IMR-90 (cell line): ENCODE measurements at regions not wholly inside any gene's neighbourhood (a gene's known extent, or its start where the extent isn't known, plus 50 kb on each side); places are given as distances from the start of the nearest gene placed in this dataset.

Experiments used
- ATAC-seq: fragments of 200-7000 bp; cut with Tn5 transposase; 2 replicates; pipeline ENCODE4 v1.9.1; 2020; ENCODE audit warnings: low read depth, mild to moderate bottlenecking, moderate library complexity
- BruUV-seq: library from RNA; stranded (reverse); fragments of 400-500 nt; replicated peaks from 2 replicates; lab custom pipeline; 2021; lab: Mats Ljungman, UMichigan
- CTCF ChIA-PET: fragments of 300-600 bp; formaldehyde crosslinking; extraction: SDS; loops from one replicate; lab custom pipeline; 2021; ENCODE audit warnings: antibody characterized with exemption; lab: Yijun Ruan, JAX
- POLR2A ChIA-PET: fragments of 300-600 bp; sonication (Branson Sonifier 250); formaldehyde crosslinking; loops from one replicate; lab custom pipeline; 2022; ENCODE audit warnings: antibody characterized with exemption; ENCODE audit not compliant: unreplicated experiment; lab: Charles Lee
- DNase-seq: peaks from one replicate; pipeline ENCODE4 v3.0.0; 2013
- H2AFZ ChIP-seq: replicated peaks from 2 replicates; pipeline ENCODE3; 2013; ENCODE audit warnings: low read length, mild to moderate bottlenecking; ENCODE audit not compliant: poor library complexity
- H2AK5ac ChIP-seq: 2 replicates; pipeline ENCODE4 v1.6.1; 2013; ENCODE audit warnings: low read depth, low read length, inconsistent platforms
- H2AK9ac ChIP-seq: replicated peaks from 2 replicates; pipeline ENCODE3; 2013; ENCODE audit warnings: mild to moderate bottlenecking, low read depth, low read length, moderate library complexity; ENCODE audit not compliant: poor library complexity
- H2BK120ac ChIP-seq: 2 replicates; pipeline ENCODE4 v1.6.1; 2013; ENCODE audit warnings: low read depth, low read length, inconsistent platforms
- H2BK15ac ChIP-seq: 3 replicates; pipeline ENCODE4 v1.6.1; 2013; ENCODE audit warnings: low read depth, low read length, inconsistent platforms
- H2BK20ac ChIP-seq: 2 replicates; pipeline ENCODE4 v1.6.1; 2013; ENCODE audit warnings: low read depth, mild to moderate bottlenecking, inconsistent platforms, low read length, moderate library complexity
- H2BK5ac ChIP-seq: 2 replicates; pipeline ENCODE4 v1.6.1; 2013; ENCODE audit warnings: mild to moderate bottlenecking, low read depth, low read length, inconsistent platforms; ENCODE audit not compliant: poor library complexity, severe bottlenecking
- H3K14ac ChIP-seq: replicated peaks from 2 replicates; pipeline ENCODE4 v1.6.1; 2013; ENCODE audit warnings: low read depth, low read length, inconsistent platforms
- H3K18ac ChIP-seq: 2 replicates; pipeline ENCODE4 v1.6.1; 2013; ENCODE audit warnings: low read depth, low read length, control low read depth
- H3K23ac ChIP-seq: 2 replicates; pipeline ENCODE4 v1.6.1; 2013; ENCODE audit warnings: low read depth, low read length, inconsistent platforms
- H3K27ac ChIP-seq: 2 replicates; pipeline ENCODE4 v1.5.1; 2013; ENCODE audit warnings: mild to moderate bottlenecking, control low read depth, low read length; ENCODE audit not compliant: insufficient read depth
- H3K27me3 ChIP-seq: 2 replicates; pipeline ENCODE4 v1.6.1; 2013; ENCODE audit warnings: low read length; ENCODE audit not compliant: control insufficient read depth, insufficient read depth
- H3K36me3 ChIP-seq: 2 replicates; pipeline ENCODE4 v1.6.1; 2013; ENCODE audit warnings: low read length, mixed read lengths; ENCODE audit not compliant: control insufficient read depth, insufficient read depth
- H3K4ac ChIP-seq: 2 replicates; pipeline ENCODE4 v1.6.1; 2013; ENCODE audit warnings: low read depth, low read length, inconsistent platforms
- H3K4me1 ChIP-seq: 2 replicates; pipeline ENCODE4 v1.6.1; 2013; ENCODE audit warnings: low read length, mixed read lengths; ENCODE audit not compliant: control insufficient read depth, insufficient read depth
- H3K4me2 ChIP-seq: 2 replicates; pipeline ENCODE4 v1.6.1; 2013; ENCODE audit warnings: low read depth, mild to moderate bottlenecking, control low read depth, low read length, moderate library complexity
- H3K4me3 ChIP-seq: 2 replicates; pipeline ENCODE4 v1.5.1; 2013; ENCODE audit warnings: low read depth, mild to moderate bottlenecking, control low read depth, low read length, moderate library complexity; ENCODE audit not compliant: insufficient read depth
- H3K56ac ChIP-seq: 2 replicates; pipeline ENCODE4 v1.6.1; 2013; ENCODE audit warnings: low read length, inconsistent platforms; ENCODE audit not compliant: insufficient read depth; ENCODE audit errors: extremely low read depth
- H3K79me1 ChIP-seq, 2 experiments: 2 replicates each; pipeline ENCODE4 v1.6.1; 2013; ENCODE audit warnings: low read length in 2 of 2, inconsistent platforms in 1 of 2, low read depth in 1 of 2
- H3K9ac ChIP-seq: 2 replicates; pipeline ENCODE4 v1.6.1; 2013; ENCODE audit warnings: low read depth, low read length, control low read depth
- H3K9me1 ChIP-seq: 2 replicates; pipeline ENCODE4 v1.6.1; 2013; ENCODE audit warnings: low read length, inconsistent platforms; ENCODE audit not compliant: insufficient read depth
- H3K9me3 ChIP-seq: 2 replicates; pipeline ENCODE4 v1.6.1; 2013; ENCODE audit warnings: low read length; ENCODE audit not compliant: control insufficient read depth, insufficient read depth
- H4K20me1 ChIP-seq: 2 replicates; pipeline ENCODE4 v1.6.1; 2013; ENCODE audit warnings: low read length, inconsistent platforms; ENCODE audit not compliant: insufficient read depth
- H4K5ac ChIP-seq: 2 replicates; pipeline ENCODE4 v1.6.1; 2013; ENCODE audit warnings: mild to moderate bottlenecking, low read depth, low read length, control low read depth
- H4K8ac ChIP-seq, 2 experiments: 2 replicates each; pipeline ENCODE4 v1.6.1; 2013; ENCODE audit warnings: low read depth in 2 of 2, low read length in 2 of 2, control low read depth in 1 of 2, inconsistent platforms in 1 of 2
- H4K91ac ChIP-seq: 2 replicates; pipeline ENCODE4 v1.6.1; 2013; ENCODE audit warnings: low read depth, low read length, inconsistent platforms; ENCODE audit not compliant: insufficient read depth
- CEBPB ChIP-seq: IDR thresholded peaks from 2 replicates; pipeline ENCODE4 v1.6.1; 2012; ENCODE audit warnings: low read depth, low read length, improper control_type of control experiment
- MAZ ChIP-seq: IDR thresholded peaks from 2 replicates; pipeline ENCODE4 v1.6.1; 2012; ENCODE audit warnings: low read depth, mild to moderate bottlenecking, low read length, improper control_type of control experiment, moderate library complexity, borderline replicate concordance
- MXI1 ChIP-seq: IDR thresholded peaks from 2 replicates; pipeline ENCODE4 v1.6.1; 2012; ENCODE audit warnings: low read depth, mild to moderate bottlenecking, low read length, moderate library complexity, borderline replicate concordance
- NFE2L2 ChIP-seq: fragments of 150-350 bp; IDR thresholded peaks from 2 replicates; pipeline ENCODE4 v1.6.1; 2016; ENCODE audit warnings: low read depth, mild to moderate bottlenecking, low read length
- RCOR1 ChIP-seq: IDR thresholded peaks from 2 replicates; pipeline ENCODE4 v1.6.1; 2012; ENCODE audit warnings: mild to moderate bottlenecking, low read length, improper control_type of control experiment; ENCODE audit not compliant: insufficient replicate concordance
- SMC3 ChIP-seq: fragments of 150-350 bp; IDR thresholded peaks from 2 replicates; pipeline ENCODE4 v1.6.1; 2016; ENCODE audit warnings: low read depth, mild to moderate bottlenecking, antibody characterized with exemption, low read length, moderate library complexity
- WGBS, 2 experiments: methylation state at CpG; one replicate each; pipeline versions ENCODE4 v1.1.5 to v1.1.7; 2013; ENCODE audit warnings: missing lambda C conversion rate in 2 of 2; ENCODE audit not compliant: insufficient read length in 1 of 2; ENCODE audit errors: extremely low coverage in 2 of 2; 5-methylcytosine and 5-hydroxymethylcytosine counted together
- dilution Hi-C: fragments of 300-500 bp; cut with HindIII; formaldehyde crosslinking; loops from one replicate; pipeline ENCODE4 v1.14.3; 2018; ENCODE audit warnings: low sequenced_read_pairs; ENCODE audit not compliant: unreplicated experiment
- in situ Hi-C: fragments of 300-500 bp; cut with MboI; formaldehyde crosslinking; loops from 3 replicates; pipeline ENCODE4 v1.14.3; 2019; ENCODE audit warnings: low sequenced_read_pairs, inconsistent platforms, mixed read lengths
- intact Hi-C: fragments of 100-400 bp; cut with micrococcal nuclease; formaldehyde crosslinking; loops from 2 replicates; pipeline ENCODE4 v1.10.0; 2022
- TF ChIP-seq, protein P1 (sequence below): fragments of 150-350 bp; IDR thresholded peaks from 2 replicates; pipeline ENCODE4 v1.6.1; 2016; ENCODE audit warnings: low read depth, mild to moderate bottlenecking, low read length, moderate library complexity, borderline replicate concordance

DNA sequence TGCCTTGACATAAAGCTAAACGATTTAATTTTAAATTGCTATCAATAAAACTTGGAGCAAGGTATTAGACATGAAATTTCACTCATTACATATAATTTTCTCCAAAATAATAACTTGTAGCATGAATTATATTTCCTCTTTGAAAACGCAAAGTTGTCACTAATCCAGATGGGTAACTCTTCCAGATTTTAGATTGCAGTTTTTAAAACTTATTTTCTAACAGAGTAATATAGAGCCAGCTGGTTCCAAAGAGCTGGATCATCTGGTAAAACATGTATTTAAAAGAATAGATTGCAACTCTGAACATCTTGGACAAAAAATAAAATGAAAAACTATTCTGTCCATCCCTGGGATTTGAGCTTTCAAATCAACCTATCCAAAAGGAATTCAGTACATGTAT lies 238.2 kb upstream of the INTU start:
- dilution Hi-C loops (no loop called here), in situ Hi-C loops (loop anchor here (25.0 kb wide), 1 partner anchor 1632 kb away; no protein-coding TSS in a partner anchor), intact Hi-C loops (no loop called here)
- no peak overlapping the region for H3K4me2 ChIP-seq
- CTCF ChIA-PET, result no interaction called here
- no peak overlapping the region for H2AK5ac ChIP-seq
- H3K4me3 ChIP-seq, result no peak overlapping the region
- no peak overlapping the region for H4K91ac ChIP-seq
- no peaks in the 10 kb centered on the region for H3K4me1 ChIP-seq
- no TSS peak for BruUV-seq
- POLR2A ChIA-PET, result no interaction called here
- no peak overlapping the region for H2AFZ ChIP-seq
- no peak overlapping the region for H3K27ac ChIP-seq
- no peaks in the 10 kb centered on the region for H4K20me1 ChIP-seq
- ATAC-seq (no peak), DNase-seq (no peak)
- TF ChIP-seq CEBPB, result no peak
- TF ChIP-seq MXI1, result no peak
- TF ChIP-seq MAZ, result no peak
- no peak for TF ChIP-seq RCOR1
- TF ChIP-seq SMC3, result no peak
- TF ChIP-seq NFE2L2, result no peak
- TF ChIP-seq, protein P1, sequence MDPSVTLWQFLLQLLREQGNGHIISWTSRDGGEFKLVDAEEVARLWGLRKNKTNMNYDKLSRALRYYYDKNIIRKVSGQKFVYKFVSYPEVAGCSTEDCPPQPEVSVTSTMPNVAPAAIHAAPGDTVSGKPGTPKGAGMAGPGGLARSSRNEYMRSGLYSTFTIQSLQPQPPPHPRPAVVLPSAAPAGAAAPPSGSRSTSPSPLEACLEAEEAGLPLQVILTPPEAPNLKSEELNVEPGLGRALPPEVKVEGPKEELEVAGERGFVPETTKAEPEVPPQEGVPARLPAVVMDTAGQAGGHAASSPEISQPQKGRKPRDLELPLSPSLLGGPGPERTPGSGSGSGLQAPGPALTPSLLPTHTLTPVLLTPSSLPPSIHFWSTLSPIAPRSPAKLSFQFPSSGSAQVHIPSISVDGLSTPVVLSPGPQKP, result no peak
- H2BK5ac ChIP-seq, result no peak overlapping the region
- no peaks in the 10 kb centered on the region for H3K79me1 ChIP-seq
- no peaks in the 10 kb centered on the region for H3K36me3 ChIP-seq
- H3K9me1 ChIP-seq, result no peaks in the 10 kb centered on the region
- no peak overlapping the region for H3K9ac ChIP-seq
- no peak overlapping the region for H3K56ac ChIP-seq
- no peak overlapping the region for H3K18ac ChIP-seq
- no peak overlapping the region for H2AK9ac ChIP-seq
- H3K14ac ChIP-seq, result no peak overlapping the region
- H2BK15ac ChIP-seq, result no peak overlapping the region
- no peaks in the 10 kb centered on the region for H3K9me3 ChIP-seq
- no peak overlapping the region for H4K8ac ChIP-seq
- WGBS, 2 experiments, result no CpG with 5 or more reads among the region's 2 CpGs
- H4K5ac ChIP-seq, result no peak overlapping the region
- H2BK120ac ChIP-seq, result no peak overlapping the region
- H3K27me3 ChIP-seq, result no peaks in the 10 kb centered on the region
- no peak overlapping the region for H3K4ac ChIP-seq
- H2BK20ac ChIP-seq, result no peak overlapping the region
- H3K23ac ChIP-seq, result no peak overlapping the region
